A673 (cell line): ENCODE measurements at regions not wholly inside any gene's neighbourhood (a gene's known extent, or its start where the extent isn't known, plus 50 kb on each side); places are given as distances from the start of the nearest gene placed in this dataset.

Experiments used
- EZH2 ChIP-seq: fragments of 200-600 bp; sonication (generic); IDR thresholded peaks from 2 replicates; pipeline ENCODE4 v1.6.1; 2017; ENCODE audit warnings: borderline replicate concordance, low read depth, mild to moderate bottlenecking, mixed read lengths, antibody characterized with exemption, low read length; ENCODE audit not compliant: poor library complexity, severe bottlenecking
- TF ChIP-seq, protein P1 (sequence below): fragments of 300-800, 200-600 bp; sonication (generic); conservative IDR thresholded peaks from 2 replicates; pipeline ENCODE4 v1.5.1; 2017; ENCODE audit warnings: low read depth, mild to moderate bottlenecking, antibody characterized with exemption, low read length, moderate library complexity, mixed read lengths

- no peak for TF ChIP-seq EZH2
- TF ChIP-seq, protein P1, sequence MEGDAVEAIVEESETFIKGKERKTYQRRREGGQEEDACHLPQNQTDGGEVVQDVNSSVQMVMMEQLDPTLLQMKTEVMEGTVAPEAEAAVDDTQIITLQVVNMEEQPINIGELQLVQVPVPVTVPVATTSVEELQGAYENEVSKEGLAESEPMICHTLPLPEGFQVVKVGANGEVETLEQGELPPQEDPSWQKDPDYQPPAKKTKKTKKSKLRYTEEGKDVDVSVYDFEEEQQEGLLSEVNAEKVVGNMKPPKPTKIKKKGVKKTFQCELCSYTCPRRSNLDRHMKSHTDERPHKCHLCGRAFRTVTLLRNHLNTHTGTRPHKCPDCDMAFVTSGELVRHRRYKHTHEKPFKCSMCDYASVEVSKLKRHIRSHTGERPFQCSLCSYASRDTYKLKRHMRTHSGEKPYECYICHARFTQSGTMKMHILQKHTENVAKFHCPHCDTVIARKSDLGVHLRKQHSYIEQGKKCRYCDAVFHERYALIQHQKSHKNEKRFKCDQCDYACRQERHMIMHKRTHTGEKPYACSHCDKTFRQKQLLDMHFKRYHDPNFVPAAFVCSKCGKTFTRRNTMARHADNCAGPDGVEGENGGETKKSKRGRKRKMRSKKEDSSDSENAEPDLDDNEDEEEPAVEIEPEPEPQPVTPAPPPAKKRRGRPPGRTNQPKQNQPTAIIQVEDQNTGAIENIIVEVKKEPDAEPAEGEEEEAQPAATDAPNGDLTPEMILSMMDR = no peak
These were observed 60.3 kb upstream of the IL6 start for GRCh38 chr7:22666732-22667131.
